HL-60/S4 treated with phorbol 12-myristate 13-acetate at 8.2 ng/mL for 4 days and 3 days (cell line): ENCODE measurements at regions not wholly inside any gene's neighbourhood (a gene's known extent, or its start where the extent isn't known, plus 50 kb on each side); places are given as distances from the start of the nearest gene placed in this dataset.
"Not testable (repeated sequence)": the region's sequence is repeated elsewhere in the genome, so short reads cannot be mapped to it uniquely, and the experiment has no call there.

Source experiments
- in situ Hi-C: fragments of 300-500 bp; cut with MboI; formaldehyde crosslinking; loops from 2 replicates; pipeline ENCODE4 v1.15.0; 2022; ENCODE audit warnings: low sequenced_read_pairs

- in situ Hi-C loops, result no loop called here
Observed at GRCh38 chrX:43345166-43345565, 310.9 kb upstream of the MAOA start.

- in situ Hi-C loops, result no loop called here
Observed at GRCh38 chrX:43349363-43349762, 306.7 kb upstream of the MAOA start.

GRCh38 chrX:43350935-43351334 lies 305.2 kb upstream of the MAOA start:
- in situ Hi-C loops, result no loop called here

- in situ Hi-C loops, result no loop called here
Observed at GRCh38 chrX:43357741-43358140, 298.4 kb upstream of the MAOA start.

- in situ Hi-C loops, result no loop called here
Observed at GRCh38 chrX:43373032-43373431, 283.1 kb upstream of the MAOA start.

GRCh38 chrX:43375136-43375535 lies 281.0 kb upstream of the MAOA start:
- in situ Hi-C loops, result no loop called here

GRCh38 chrX:43380704-43381103 lies 275.4 kb upstream of the MAOA start:
- in situ Hi-C loops, result no loop called here

- in situ Hi-C loops, result no loop called here
Observed at GRCh38 chrX:43386875-43387274, 269.2 kb upstream of the MAOA start.

GRCh38 chrX:43405191-43405590 lies 250.9 kb upstream of the MAOA start:
- in situ Hi-C loops, result no loop called here

GRCh38 chrX:43423876-43424275 lies 232.2 kb upstream of the MAOA start:
- in situ Hi-C loops, result no loop called here

GRCh38 chrX:43436517-43436916 lies 219.6 kb upstream of the MAOA start:
- in situ Hi-C loops, result no loop called here

GRCh38 chrX:43446752-43447151 lies 209.3 kb upstream of the MAOA start:
- in situ Hi-C loops, result no loop called here

- in situ Hi-C loops, result no loop called here
Observed at GRCh38 chrX:43448688-43449087, 207.4 kb upstream of the MAOA start.

- in situ Hi-C loops, result no loop called here
Observed at GRCh38 chrX:43450355-43450754, 205.7 kb upstream of the MAOA start.

GRCh38 chrX:43451976-43452686 lies 204.0 kb upstream of the MAOA start:
- in situ Hi-C loops, result not testable (repeated sequence)

GRCh38 chrX:43456063-43456462 lies 200.0 kb upstream of the MAOA start:
- in situ Hi-C loops, result no loop called here

- in situ Hi-C loops, result no loop called here
Observed at GRCh38 chrX:43456906-43457305, 199.2 kb upstream of the MAOA start.

GRCh38 chrX:43467608-43468234 lies 188.4 kb upstream of the MAOA start:
- in situ Hi-C loops, result no loop called here

- in situ Hi-C loops, result no loop called here
Observed at GRCh38 chrX:43469391-43470054, 186.6 kb upstream of the MAOA start.

- in situ Hi-C loops, result no loop called here
Observed at GRCh38 chrX:43474321-43474720, 181.8 kb upstream of the MAOA start.

GRCh38 chrX:43479070-43479469 lies 177.0 kb upstream of the MAOA start:
- in situ Hi-C loops, result no loop called here

- in situ Hi-C loops, result no loop called here
Observed at GRCh38 chrX:43479850-43480249, 176.2 kb upstream of the MAOA start.
